ENCODE measurements at regions not wholly inside any gene's neighbourhood (a gene's known extent, or its start where the extent isn't known, plus 50 kb on each side); places are given as distances from the start of the nearest gene placed in this dataset.

DNA sequence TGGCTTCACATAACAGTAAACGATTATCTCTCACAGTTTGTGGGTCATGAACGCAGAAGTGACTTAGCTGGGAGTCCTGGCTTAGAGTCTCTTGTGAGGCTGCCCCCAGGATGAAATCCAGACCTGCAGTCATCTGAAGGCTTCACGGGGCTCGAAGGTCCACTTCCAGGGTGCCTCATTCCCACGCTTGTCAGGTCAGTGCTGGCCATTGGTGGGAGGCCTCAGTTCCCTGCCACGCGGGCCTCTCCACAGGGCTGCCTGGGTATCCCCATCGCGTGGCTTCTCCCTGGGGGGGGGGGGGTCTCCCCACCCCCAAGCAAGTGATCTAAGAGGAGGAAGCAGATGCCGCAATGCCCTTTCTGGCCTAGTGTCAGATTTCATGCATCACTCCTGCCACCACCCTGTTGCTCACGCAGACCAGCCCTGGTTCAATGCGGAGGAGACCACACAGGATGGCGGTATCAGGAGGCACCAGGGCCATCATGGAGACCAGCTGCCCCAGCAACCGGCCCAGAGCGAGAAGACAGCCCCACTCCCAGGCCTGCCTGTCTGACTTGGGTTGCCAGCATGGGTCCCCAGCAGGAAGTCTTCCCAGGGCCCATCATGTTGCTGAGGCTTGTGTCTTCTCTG is 77.3 kb upstream of the CDH5 start:
- Mint-ChIP-seq H3K36me3 (no peaks in the 10 kb centered on the region), H3K4me1 (peaks cover 4% of the 10 kb centered on the region; the same call in 1 of the 2 replicates), H3K4me3 (no peak overlapping the region), H3K27ac (no peak overlapping the region), H3K9me3 (peaks cover 3% of the 10 kb centered on the region; the same call in 1 of the 2 replicates), H3K27me3 (ENCODE audit: low read depth) (no peaks in the 10 kb centered on the region)
- TF ChIP-seq ESRRA (CRISPR knock-in tag; IDR thresholded peaks at IDR 0.05; ENCODE audit: borderline replicate concordance) (no peak), STAT6 (CRISPR knock-in tag; conservative IDR thresholded peaks at IDR 0.05; ENCODE audit: low read depth) (no peak), ZNF263 (CRISPR knock-in tag; IDR thresholded peaks at IDR 0.05; ENCODE audit: low read depth) (no peak), CDX4 (CRISPR knock-in tag; IDR thresholded peaks at IDR 0.05; ENCODE audit: borderline replicate concordance) (no peak), RORB (CRISPR knock-in tag; IDR thresholded peaks at IDR 0.05) (no peak), SMAD4 (CRISPR knock-in tag; IDR thresholded peaks at IDR 0.05) (no peak), ZNF396 (CRISPR knock-in tag; IDR thresholded peaks at IDR 0.05; ENCODE audit: borderline replicate concordance) (no peak), CREM (CRISPR knock-in tag; IDR thresholded peaks at IDR 0.05) (no peak), ARID4B (CRISPR knock-in tag; IDR thresholded peaks at IDR 0.05; ENCODE audit: borderline replicate concordance) (no peak), TEAD1 (CRISPR knock-in tag; IDR thresholded peaks at IDR 0.05) (no peak), ZBTB43 (CRISPR knock-in tag; IDR thresholded peaks at IDR 0.05) (no peak), CREB1 (CRISPR knock-in tag; IDR thresholded peaks at IDR 0.05) (no peak), EMX1 (CRISPR knock-in tag; IDR thresholded peaks at IDR 0.05) (no peak), MYBL2 (CRISPR knock-in tag; IDR thresholded peaks at IDR 0.05) (no peak)
- TF ChIP-seq, protein P1, sequence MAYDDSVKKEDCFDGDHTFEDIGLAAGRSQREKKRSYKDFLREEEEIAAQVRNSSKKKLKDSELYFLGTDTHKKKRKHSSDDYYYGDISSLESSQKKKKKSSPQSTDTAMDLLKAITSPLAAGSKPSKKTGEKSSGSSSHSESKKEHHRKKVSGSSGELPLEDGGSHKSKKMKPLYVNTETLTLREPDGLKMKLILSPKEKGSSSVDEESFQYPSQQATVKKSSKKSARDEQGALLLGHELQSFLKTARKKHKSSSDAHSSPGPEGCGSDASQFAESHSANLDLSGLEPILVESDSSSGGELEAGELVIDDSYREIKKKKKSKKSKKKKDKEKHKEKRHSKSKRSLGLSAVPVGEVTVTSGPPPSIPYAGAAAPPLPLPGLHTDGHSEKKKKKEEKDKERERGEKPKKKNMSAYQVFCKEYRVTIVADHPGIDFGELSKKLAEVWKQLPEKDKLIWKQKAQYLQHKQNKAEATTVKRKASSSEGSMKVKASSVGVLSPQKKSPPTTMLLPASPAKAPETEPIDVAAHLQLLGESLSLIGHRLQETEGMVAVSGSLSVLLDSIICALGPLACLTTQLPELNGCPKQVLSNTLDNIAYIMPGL (CRISPR knock-in tag; IDR thresholded peaks at IDR 0.05): no peak
- TF ChIP-seq, protein P2, sequence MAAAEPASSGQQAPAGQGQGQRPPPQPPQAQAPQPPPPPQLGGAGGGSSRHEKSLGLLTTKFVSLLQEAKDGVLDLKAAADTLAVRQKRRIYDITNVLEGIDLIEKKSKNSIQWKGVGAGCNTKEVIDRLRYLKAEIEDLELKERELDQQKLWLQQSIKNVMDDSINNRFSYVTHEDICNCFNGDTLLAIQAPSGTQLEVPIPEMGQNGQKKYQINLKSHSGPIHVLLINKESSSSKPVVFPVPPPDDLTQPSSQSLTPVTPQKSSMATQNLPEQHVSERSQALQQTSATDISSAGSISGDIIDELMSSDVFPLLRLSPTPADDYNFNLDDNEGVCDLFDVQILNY (CRISPR knock-in tag; IDR thresholded peaks at IDR 0.05): no peak
- TF ChIP-seq, protein P3, sequence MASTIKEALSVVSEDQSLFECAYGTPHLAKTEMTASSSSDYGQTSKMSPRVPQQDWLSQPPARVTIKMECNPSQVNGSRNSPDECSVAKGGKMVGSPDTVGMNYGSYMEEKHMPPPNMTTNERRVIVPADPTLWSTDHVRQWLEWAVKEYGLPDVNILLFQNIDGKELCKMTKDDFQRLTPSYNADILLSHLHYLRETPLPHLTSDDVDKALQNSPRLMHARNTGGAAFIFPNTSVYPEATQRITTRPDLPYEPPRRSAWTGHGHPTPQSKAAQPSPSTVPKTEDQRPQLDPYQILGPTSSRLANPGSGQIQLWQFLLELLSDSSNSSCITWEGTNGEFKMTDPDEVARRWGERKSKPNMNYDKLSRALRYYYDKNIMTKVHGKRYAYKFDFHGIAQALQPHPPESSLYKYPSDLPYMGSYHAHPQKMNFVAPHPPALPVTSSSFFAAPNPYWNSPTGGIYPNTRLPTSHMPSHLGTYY (CRISPR knock-in tag; IDR thresholded peaks at IDR 0.05): no peak
- TF ChIP-seq, protein P4, sequence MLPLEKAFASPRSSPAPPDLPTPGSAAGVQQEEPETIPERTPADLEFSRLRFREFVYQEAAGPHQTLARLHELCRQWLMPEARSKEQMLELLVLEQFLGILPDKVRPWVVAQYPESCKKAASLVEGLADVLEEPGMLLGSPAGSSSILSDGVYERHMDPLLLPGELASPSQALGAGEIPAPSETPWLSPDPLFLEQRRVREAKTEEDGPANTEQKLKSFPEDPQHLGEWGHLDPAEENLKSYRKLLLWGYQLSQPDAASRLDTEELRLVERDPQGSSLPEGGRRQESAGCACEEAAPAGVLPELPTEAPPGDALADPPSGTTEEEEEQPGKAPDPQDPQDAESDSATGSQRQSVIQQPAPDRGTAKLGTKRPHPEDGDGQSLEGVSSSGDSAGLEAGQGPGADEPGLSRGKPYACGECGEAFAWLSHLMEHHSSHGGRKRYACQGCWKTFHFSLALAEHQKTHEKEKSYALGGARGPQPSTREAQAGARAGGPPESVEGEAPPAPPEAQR (CRISPR knock-in tag; IDR thresholded peaks at IDR 0.05): no peak
- no peak for DNase-seq (ENCODE audit: low spot score)
- ChIA-PET POLR2A (no interaction called here), CTCF (no interaction called here)
- no peak for ATAC-seq

Data from WTC11 (cell line).